HCT116 (cell line): ENCODE measurements at regions not wholly inside any gene's neighbourhood (a gene's known extent, or its start where the extent isn't known, plus 50 kb on each side); places are given as distances from the start of the nearest gene placed in this dataset.

Experiments used
- ATAC-seq: fragments of 200-7000 bp; cut with Tn5 transposase; 2 replicates; pipeline ENCODE4 v1.9.1; 2020; ENCODE audit warnings: mild to moderate bottlenecking, moderate library complexity
- BruUV-seq: library from RNA; stranded (reverse); fragments of 400-500 nt; replicated peaks from 2 replicates; lab custom pipeline; 2021; lab: Mats Ljungman, UMichigan
- CTCF ChIA-PET: fragments of 300-600 bp; sonication (Branson Sonifier 250); formaldehyde crosslinking; loops from one replicate; lab custom pipeline; 2021; ENCODE audit warnings: antibody characterized with exemption; lab: Charles Lee
- POLR2A ChIA-PET: fragments of 300-600, 350-600 bp; sonication (Branson Sonifier 250); formaldehyde crosslinking; loops from one replicate; lab custom pipeline; 2021; ENCODE audit warnings: antibody characterized with exemption; lab: Charles Lee
- RAD21 ChIA-PET, 2 experiments: fragments of 300-600 bp; sonication (Branson Sonifier 250); formaldehyde crosslinking; loops; one replicate each; lab custom pipeline; 2023; ENCODE audit warnings: low total read pairs in 2 of 2; ENCODE audit not compliant: uncharacterized antibody in 2 of 2, unreplicated experiment in 2 of 2, low non-redundant PET in 1 of 2; lab: Charles Lee
- DNase-seq: peaks from one replicate; pipeline ENCODE4 v3.0.0-alpha.2; 2010; ENCODE audit warnings: low read depth, low spot score
- H2AFZ ChIP-seq: fragments of 200-600 bp; shearing (Covaris generic), sonication (generic); 2 replicates; pipeline ENCODE4 v1.6.1; 2017; ENCODE audit warnings: low read depth, mixed run types, mixed read lengths, antibody characterized with exemption, low read length; ENCODE audit not compliant: poor library complexity, severe bottlenecking
- H3K27ac ChIP-seq: 2 replicates; pipeline ENCODE4 v1.5.1; 2012; ENCODE audit warnings: low read depth, low read length
- H3K27me3 ChIP-seq: fragments of 200-600 bp; sonication (generic); 2 replicates; pipeline ENCODE4 v1.6.1; 2016; ENCODE audit warnings: mixed run types, low read length, mixed read lengths; ENCODE audit not compliant: insufficient read depth
- H3K36me3 ChIP-seq, 2 experiments: fragments of 200-500 bp in 1 of 2; fragments of 200-600 bp in 1 of 2; sonication (Bioruptor generic) in 1 of 2; sonication (generic) in 1 of 2; 2 replicates each; pipeline versions ENCODE4 v1.5.1 to v1.6.1; 2014 to 2016; ENCODE audit warnings: low read length in 2 of 2, inconsistent platforms in 1 of 2, mixed read lengths in 1 of 2, mixed run types in 1 of 2; ENCODE audit not compliant: insufficient read depth in 2 of 2, control insufficient read depth in 1 of 2
- H3K4me1 ChIP-seq, 2 experiments: fragments of 200-600 bp in 1 of 2; sonication (generic) in 1 of 2; 2 replicates each; pipeline versions ENCODE4 v1.5.1 to v1.6.1; 2012 to 2017; ENCODE audit warnings: low read length in 2 of 2, inconsistent platforms in 1 of 2, mild to moderate bottlenecking in 1 of 2, mixed read lengths in 1 of 2, mixed run types in 1 of 2, moderate library complexity in 1 of 2; ENCODE audit not compliant: insufficient read depth in 2 of 2, control insufficient read depth in 1 of 2
- H3K4me2 ChIP-seq: fragments of 200-600 bp; sonication (generic); 2 replicates; pipeline ENCODE4 v1.6.1; 2017; ENCODE audit warnings: mixed run types, low read length, mixed read lengths
- H3K4me3 ChIP-seq, 2 experiments: fragments of 200-600 bp in 1 of 2; sonication (generic) in 1 of 2; replicated peaks in 1 of 2; 2 replicates each; pipeline ENCODE4 v1.5.1; 2011 to 2016; ENCODE audit warnings: low read length in 2 of 2, control low read depth in 1 of 2, low read depth in 1 of 2, mild to moderate bottlenecking in 1 of 2, mixed read lengths in 1 of 2, mixed run types in 1 of 2
- H3K79me2 ChIP-seq: fragments of 200-600 bp; sonication (generic); 2 replicates; pipeline ENCODE4 v1.6.1; 2017; ENCODE audit warnings: mild to moderate bottlenecking, mixed run types, low read length, moderate library complexity, mixed read lengths; ENCODE audit not compliant: insufficient read depth
- H3K9ac ChIP-seq: fragments of 200-600 bp; sonication (generic); 2 replicates; pipeline ENCODE4 v1.6.1; 2016; ENCODE audit warnings: low read length, mixed read lengths
- H3K9me2 ChIP-seq: fragments of 200-600 bp; sonication (generic), shearing (Covaris generic); 2 replicates; pipeline ENCODE4 v1.6.1; 2017; ENCODE audit warnings: mixed run types, mild to moderate bottlenecking, moderate library complexity; ENCODE audit not compliant: insufficient read depth
- H3K9me3 ChIP-seq, 2 experiments: fragments of 200-500 bp in 1 of 2; fragments of 200-600 bp in 1 of 2; sonication (Bioruptor generic) in 1 of 2; sonication (generic) in 1 of 2; 2 replicates each; pipeline ENCODE4 v1.6.1; 2014 to 2017; ENCODE audit warnings: low read length in 2 of 2, mixed read lengths in 2 of 2, inconsistent platforms in 1 of 2, low read depth in 1 of 2, mild to moderate bottlenecking in 1 of 2, mixed run types in 1 of 2, moderate library complexity in 1 of 2; ENCODE audit not compliant: control insufficient read depth in 1 of 2, insufficient read depth in 1 of 2
- H4K20me1 ChIP-seq: fragments of 200-600 bp; sonication (generic), shearing (Covaris generic); 2 replicates; pipeline ENCODE4 v1.6.1; 2017; ENCODE audit warnings: mixed run types, mild to moderate bottlenecking, moderate library complexity; ENCODE audit not compliant: insufficient read depth
- CEBPB ChIP-seq: IDR thresholded peaks from 2 replicates; pipeline ENCODE4 v1.6.1; 2012; ENCODE audit warnings: low read depth
- EGR1 ChIP-seq: IDR thresholded peaks from 2 replicates; pipeline ENCODE4 v1.6.1; 2012; ENCODE audit warnings: low read depth
- ELF1 ChIP-seq: IDR thresholded peaks from 2 replicates; pipeline ENCODE4 v1.6.1; 2012; ENCODE audit warnings: low read depth, borderline replicate concordance
- EZH2 ChIP-seq: fragments of 200-600 bp; sonication (generic); IDR thresholded peaks from 2 replicates; pipeline ENCODE4 v1.6.1; 2017; ENCODE audit warnings: antibody characterized with exemption, mixed run types
- FOSL1 ChIP-seq: IDR thresholded peaks from 2 replicates; pipeline ENCODE4 v1.6.1; 2012; ENCODE audit warnings: low read depth
- JUND ChIP-seq: IDR thresholded peaks from 2 replicates; pipeline ENCODE4 v1.6.1; 2012
- POLR2A ChIP-seq: IDR thresholded peaks from 2 replicates; pipeline ENCODE4 v1.7.0; 2011; ENCODE audit warnings: borderline replicate concordance; ENCODE audit not compliant: insufficient read depth, insufficient read length; ENCODE audit errors: extremely low read depth
- POLR2AphosphoS5 ChIP-seq: IDR thresholded peaks from 2 replicates; pipeline ENCODE4 v1.6.1; 2011; ENCODE audit warnings: mild to moderate bottlenecking, low read depth, low read length, moderate library complexity
- RAD21 ChIP-seq: IDR thresholded peaks from 2 replicates; pipeline ENCODE4 v1.6.1; 2012; ENCODE audit warnings: low read depth, mild to moderate bottlenecking
- SIN3A ChIP-seq: IDR thresholded peaks from 2 replicates; pipeline ENCODE4 v1.6.1; 2012; ENCODE audit warnings: low read depth
- SP1 ChIP-seq: IDR thresholded peaks from 2 replicates; pipeline ENCODE4 v1.6.1; 2012; ENCODE audit warnings: low read depth
- TCF7L2 ChIP-seq: IDR thresholded peaks from 2 replicates; pipeline ENCODE4 v1.7.0; 2011; ENCODE audit warnings: borderline replicate concordance, inconsistent platforms; ENCODE audit not compliant: insufficient read depth, insufficient read length; ENCODE audit errors: extremely low read depth
- YY1 ChIP-seq: IDR thresholded peaks from 2 replicates; pipeline ENCODE4 v1.6.1; 2011; ENCODE audit warnings: low read length, low read depth, moderate library complexity, mild to moderate bottlenecking; ENCODE audit not compliant: insufficient replicate concordance; ENCODE audit errors: extremely low read depth
- ZFX ChIP-seq: fragments of 450-650 bp; IDR thresholded peaks from 2 replicates; pipeline ENCODE4 v1.6.1; 2017
- ZNF274 ChIP-seq: fragments of 200-500 bp; sonication (Bioruptor generic); IDR thresholded peaks from 2 replicates; pipeline ENCODE4 v1.6.1; 2014; ENCODE audit warnings: mild to moderate bottlenecking, low read depth, low read length, inconsistent platforms
- intact Hi-C: fragments of 100-400 bp; cut with micrococcal nuclease; formaldehyde crosslinking; loops from 2 replicates; pipeline ENCODE4 v1.10.0; 2022
- TF ChIP-seq, protein P1 (sequence below): IDR thresholded peaks from 2 replicates; pipeline ENCODE4 v1.6.1; 2012
- TF ChIP-seq, protein P2 (sequence below), 3 experiments: fragments of 200-600 bp in 1 of 3; sonication (generic) in 1 of 3; IDR thresholded peaks in 2 of 3; conservative IDR thresholded peaks in 1 of 3; 2 replicates each; pipeline ENCODE4 v1.5.1; 2012 to 2017; ENCODE audit warnings: low read depth in 2 of 3, low read length in 2 of 3, antibody characterized with exemption in 1 of 3, borderline replicate concordance in 1 of 3, control low read depth in 1 of 3, mild to moderate bottlenecking in 1 of 3, mixed read lengths in 1 of 3, mixed run types in 1 of 3, moderate library complexity in 1 of 3; ENCODE audit not compliant: insufficient read depth in 1 of 3
- TF ChIP-seq, protein P3 (sequence below): IDR thresholded peaks from 2 replicates; pipeline ENCODE4 v1.6.1; 2012

DNA sequence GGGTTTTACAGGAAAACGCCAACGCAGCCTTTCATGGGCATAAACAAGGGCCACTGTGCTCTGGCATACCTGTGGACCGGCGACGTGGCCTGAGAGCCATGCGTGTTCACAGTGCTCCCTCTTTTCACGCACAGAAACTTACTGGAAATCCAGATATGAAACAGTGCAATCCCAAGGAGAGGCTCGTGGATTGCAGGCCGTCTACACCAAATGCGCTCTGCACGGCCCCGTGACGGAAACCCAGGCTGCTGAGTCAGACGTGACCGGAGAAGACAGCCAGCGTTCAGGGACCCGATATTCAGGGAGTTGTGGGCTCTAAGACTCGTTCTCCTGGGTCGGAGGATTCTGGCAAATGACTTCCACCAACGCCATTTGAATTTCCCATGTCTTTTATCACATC, 129.2 kb downstream of the FOXL1 start:
- H3K9me2 ChIP-seq, result no peaks in the 10 kb centered on the region
- no peak overlapping the region for H3K9ac ChIP-seq
- H3K9me3 ChIP-seq, result no peaks in the 10 kb centered on the region
- no peak overlapping the region for H3K27ac ChIP-seq
- intact Hi-C loops, result no loop called here
- RAD21 ChIA-PET, result no interaction called here
- 0 out of 2 replicates have a peak, but pooled peaks cover 7% of the 10 kb centered on the region for H3K27me3 ChIP-seq
- H3K4me3 ChIP-seq, result no peak overlapping the region
- ATAC-seq (no peak), DNase-seq (no peak)
- H3K4me1 ChIP-seq, result no peaks in the 10 kb centered on the region; a peak in 1 of 4 replicates
- no TSS peak for BruUV-seq
- H3K4me2 ChIP-seq, result no peak overlapping the region
- H3K79me2 ChIP-seq, result no peaks in the 10 kb centered on the region
- no peaks in the 10 kb centered on the region for H4K20me1 ChIP-seq
- no peaks in the 10 kb centered on the region for H3K36me3 ChIP-seq
- CTCF ChIA-PET, result no interaction called here
- no peak overlapping the region for H2AFZ ChIP-seq
- POLR2A ChIA-PET, result no interaction called here
- TF ChIP-seq POLR2A, result no peak
- TF ChIP-seq ZFX, result no peak
- TF ChIP-seq JUND, result no peak
- no peak for TF ChIP-seq POLR2AphosphoS5
- TF ChIP-seq ELF1, result no peak
- TF ChIP-seq, protein P1, sequence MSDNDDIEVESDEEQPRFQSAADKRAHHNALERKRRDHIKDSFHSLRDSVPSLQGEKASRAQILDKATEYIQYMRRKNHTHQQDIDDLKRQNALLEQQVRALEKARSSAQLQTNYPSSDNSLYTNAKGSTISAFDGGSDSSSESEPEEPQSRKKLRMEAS, result no peak
- TF ChIP-seq, protein P2, sequence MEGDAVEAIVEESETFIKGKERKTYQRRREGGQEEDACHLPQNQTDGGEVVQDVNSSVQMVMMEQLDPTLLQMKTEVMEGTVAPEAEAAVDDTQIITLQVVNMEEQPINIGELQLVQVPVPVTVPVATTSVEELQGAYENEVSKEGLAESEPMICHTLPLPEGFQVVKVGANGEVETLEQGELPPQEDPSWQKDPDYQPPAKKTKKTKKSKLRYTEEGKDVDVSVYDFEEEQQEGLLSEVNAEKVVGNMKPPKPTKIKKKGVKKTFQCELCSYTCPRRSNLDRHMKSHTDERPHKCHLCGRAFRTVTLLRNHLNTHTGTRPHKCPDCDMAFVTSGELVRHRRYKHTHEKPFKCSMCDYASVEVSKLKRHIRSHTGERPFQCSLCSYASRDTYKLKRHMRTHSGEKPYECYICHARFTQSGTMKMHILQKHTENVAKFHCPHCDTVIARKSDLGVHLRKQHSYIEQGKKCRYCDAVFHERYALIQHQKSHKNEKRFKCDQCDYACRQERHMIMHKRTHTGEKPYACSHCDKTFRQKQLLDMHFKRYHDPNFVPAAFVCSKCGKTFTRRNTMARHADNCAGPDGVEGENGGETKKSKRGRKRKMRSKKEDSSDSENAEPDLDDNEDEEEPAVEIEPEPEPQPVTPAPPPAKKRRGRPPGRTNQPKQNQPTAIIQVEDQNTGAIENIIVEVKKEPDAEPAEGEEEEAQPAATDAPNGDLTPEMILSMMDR (IDR thresholded peaks at IDR 0.05 in 2 of 3, conservative IDR thresholded peaks at IDR 0.05 in 1 of 3; ENCODE audit: borderline replicate concordance in 1 of 3, insufficient read depth in 1 of 3, low read depth in 2 of 3, low read length in 2 of 3), result no peak
- no peak for TF ChIP-seq CEBPB
- no peak for TF ChIP-seq ZNF274
- TF ChIP-seq, protein P3, sequence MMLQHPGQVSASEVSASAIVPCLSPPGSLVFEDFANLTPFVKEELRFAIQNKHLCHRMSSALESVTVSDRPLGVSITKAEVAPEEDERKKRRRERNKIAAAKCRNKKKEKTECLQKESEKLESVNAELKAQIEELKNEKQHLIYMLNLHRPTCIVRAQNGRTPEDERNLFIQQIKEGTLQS, result no peak
- TF ChIP-seq EGR1, result no peak
- no peak for TF ChIP-seq SP1
- no peak for TF ChIP-seq FOSL1
- no peak for TF ChIP-seq TCF7L2
- TF ChIP-seq EZH2, result no peak
- no peak for TF ChIP-seq YY1
- TF ChIP-seq SIN3A, result no peak
- TF ChIP-seq RAD21, result no peak
- TF ChIP-seq, all 23 proteins: peak for 0
